NCI-H1694 (cell line): ENCODE measurements at regions not wholly inside any gene's neighbourhood (a gene's known extent, or its start where the extent isn't known, plus 50 kb on each side); places are given as distances from the start of the nearest gene placed in this dataset.

ENCODE experiments used
- DNase-seq: peaks from one replicate; lab custom pipeline; 2025; lab: John Stamatoyannopoulos, UW

- no peak for DNase-seq
Observed at GRCh38 chr5:53219174-53219573, 109.6 kb upstream of the MOCS2 start.

- DNase-seq, result no peak
Observed at GRCh38 chr5:53219610-53220009, 110.1 kb upstream of the MOCS2 start.

GRCh38 chr5:53233645-53234405 is 124.3 kb upstream of the MOCS2 start:
- no peak for DNase-seq

GRCh38 chr5:53236683-53237082 is 127.1 kb upstream of the MOCS2 start:
- no peak for DNase-seq

GRCh38 chr5:53237876-53238275 is 128.3 kb upstream of the MOCS2 start:
- DNase-seq, result no peak

- DNase-seq, result no peak
Observed at GRCh38 chr5:53239301-53239990, 129.9 kb upstream of the MOCS2 start.

- no peak for DNase-seq
Observed at GRCh38 chr5:53240661-53241060, 131.1 kb upstream of the MOCS2 start.

- DNase-seq, result no peak
Observed at GRCh38 chr5:53241572-53241971, 132.0 kb upstream of the MOCS2 start.

GRCh38 chr5:53243403-53243802 is 133.8 kb upstream of the MOCS2 start:
- DNase-seq, result no peak

- no peak for DNase-seq
Observed at GRCh38 chr5:53246042-53246836, 136.7 kb upstream of the MOCS2 start.

- no peak for DNase-seq
Observed at GRCh38 chr5:53249529-53250200, 140.1 kb upstream of the MOCS2 start.

GRCh38 chr5:53250201-53250550 is 140.6 kb upstream of the MOCS2 start:
- no peak for DNase-seq

- no peak for DNase-seq
Observed at GRCh38 chr5:53253421-53253871, 143.9 kb upstream of the MOCS2 start.

GRCh38 chr5:53256746-53257145 is 147.2 kb upstream of the MOCS2 start:
- no peak for DNase-seq

- DNase-seq, result no peak
Observed at GRCh38 chr5:53257806-53258373, 148.3 kb upstream of the MOCS2 start.

- no peak for DNase-seq
Observed at GRCh38 chr5:53259176-53259575, 149.6 kb upstream of the MOCS2 start.

- DNase-seq, result no peak
Observed at GRCh38 chr5:53260446-53260845, 150.9 kb upstream of the MOCS2 start.

- DNase-seq, result no peak
Observed at GRCh38 chr5:53261245-53261644, 151.7 kb upstream of the MOCS2 start.

GRCh38 chr5:53262348-53262970 is 152.9 kb upstream of the MOCS2 start:
- no peak for DNase-seq

- DNase-seq, result no peak
Observed at GRCh38 chr5:53263151-53263550, 153.6 kb upstream of the MOCS2 start.

GRCh38 chr5:53265043-53265442 is 155.5 kb upstream of the MOCS2 start:
- no peak for DNase-seq
